ENCODE measurements at regions not wholly inside any gene's neighbourhood (a gene's known extent, or its start where the extent isn't known, plus 50 kb on each side); places are given as distances from the start of the nearest gene placed in this dataset.

DNA sequence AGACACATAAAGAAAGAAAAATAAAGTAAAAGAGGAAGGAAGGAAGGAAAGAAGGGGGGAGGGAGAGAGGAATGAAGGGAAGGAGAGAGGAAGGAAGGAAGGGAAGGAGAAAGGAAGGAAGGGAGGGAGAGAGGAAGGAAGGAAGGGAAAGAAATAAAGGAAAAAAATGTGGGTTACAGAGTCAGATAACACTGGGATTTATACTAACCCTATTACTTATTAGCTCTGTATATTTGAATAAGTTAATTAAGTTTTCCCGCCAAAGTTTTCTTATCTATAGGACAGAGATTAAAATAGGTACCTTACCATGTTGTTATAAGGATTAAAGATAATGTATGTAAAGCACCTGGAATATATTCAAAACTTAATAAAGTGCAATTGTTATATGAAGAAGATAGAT lies 439.3 kb upstream of the KCNMB2 start:
- TF ChIP-seq TAF1 (IDR thresholded peaks at IDR 0.05; ENCODE audit: borderline replicate concordance, insufficient read depth, low read length) = no peak
- no peak for TF ChIP-seq SIN3A (IDR thresholded peaks at IDR 0.05; ENCODE audit: borderline replicate concordance, insufficient read depth, low read length)
- TF ChIP-seq POLR2AphosphoS5 (IDR thresholded peaks at IDR 0.05; ENCODE audit: low read depth, low read length) = no peak
- TF ChIP-seq, protein P1, sequence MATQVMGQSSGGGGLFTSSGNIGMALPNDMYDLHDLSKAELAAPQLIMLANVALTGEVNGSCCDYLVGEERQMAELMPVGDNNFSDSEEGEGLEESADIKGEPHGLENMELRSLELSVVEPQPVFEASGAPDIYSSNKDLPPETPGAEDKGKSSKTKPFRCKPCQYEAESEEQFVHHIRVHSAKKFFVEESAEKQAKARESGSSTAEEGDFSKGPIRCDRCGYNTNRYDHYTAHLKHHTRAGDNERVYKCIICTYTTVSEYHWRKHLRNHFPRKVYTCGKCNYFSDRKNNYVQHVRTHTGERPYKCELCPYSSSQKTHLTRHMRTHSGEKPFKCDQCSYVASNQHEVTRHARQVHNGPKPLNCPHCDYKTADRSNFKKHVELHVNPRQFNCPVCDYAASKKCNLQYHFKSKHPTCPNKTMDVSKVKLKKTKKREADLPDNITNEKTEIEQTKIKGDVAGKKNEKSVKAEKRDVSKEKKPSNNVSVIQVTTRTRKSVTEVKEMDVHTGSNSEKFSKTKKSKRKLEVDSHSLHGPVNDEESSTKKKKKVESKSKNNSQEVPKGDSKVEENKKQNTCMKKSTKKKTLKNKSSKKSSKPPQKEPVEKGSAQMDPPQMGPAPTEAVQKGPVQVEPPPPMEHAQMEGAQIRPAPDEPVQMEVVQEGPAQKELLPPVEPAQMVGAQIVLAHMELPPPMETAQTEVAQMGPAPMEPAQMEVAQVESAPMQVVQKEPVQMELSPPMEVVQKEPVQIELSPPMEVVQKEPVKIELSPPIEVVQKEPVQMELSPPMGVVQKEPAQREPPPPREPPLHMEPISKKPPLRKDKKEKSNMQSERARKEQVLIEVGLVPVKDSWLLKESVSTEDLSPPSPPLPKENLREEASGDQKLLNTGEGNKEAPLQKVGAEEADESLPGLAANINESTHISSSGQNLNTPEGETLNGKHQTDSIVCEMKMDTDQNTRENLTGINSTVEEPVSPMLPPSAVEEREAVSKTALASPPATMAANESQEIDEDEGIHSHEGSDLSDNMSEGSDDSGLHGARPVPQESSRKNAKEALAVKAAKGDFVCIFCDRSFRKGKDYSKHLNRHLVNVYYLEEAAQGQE (IDR thresholded peaks at IDR 0.05; ENCODE audit: insufficient read depth in 1 of 2, low read depth in 2 of 2, low read length in 2 of 2) = no peak
- TF ChIP-seq FOXP2 (optimal IDR thresholded peaks at IDR 0.05; ENCODE audit: borderline replicate concordance, extremely low read depth, extremely low read length, insufficient read depth) = no peak

DNA sequence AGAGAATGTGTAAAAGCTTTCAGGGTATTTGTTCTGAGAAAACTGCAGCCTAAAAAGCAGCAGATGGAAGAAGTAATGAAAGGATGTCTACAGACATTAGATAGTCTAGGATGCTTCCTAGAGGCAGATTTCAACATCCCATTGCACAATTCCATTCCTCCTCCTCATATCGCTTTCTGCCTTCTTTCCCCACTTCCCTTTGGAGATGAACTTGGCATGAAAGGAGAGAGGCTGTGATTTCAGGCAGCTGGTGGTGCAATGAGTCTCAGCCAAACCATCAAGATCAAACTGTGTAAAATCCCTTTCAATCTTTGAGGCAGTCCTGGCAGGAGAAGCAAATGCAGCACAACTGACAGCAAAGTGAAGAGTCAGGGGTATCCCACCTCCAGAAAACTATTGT lies 438.7 kb upstream of the KCNMB2 start:
- TF ChIP-seq, protein P1 (IDR thresholded peaks at IDR 0.05; ENCODE audit: insufficient read depth in 1 of 2, low read depth in 2 of 2, low read length in 2 of 2) = no peak
- TF ChIP-seq SIN3A (IDR thresholded peaks at IDR 0.05; ENCODE audit: borderline replicate concordance, insufficient read depth, low read length) (no peak), POLR2AphosphoS5 (IDR thresholded peaks at IDR 0.05; ENCODE audit: low read depth, low read length) (no peak), TAF1 (IDR thresholded peaks at IDR 0.05; ENCODE audit: borderline replicate concordance, insufficient read depth, low read length) (no peak)

DNA sequence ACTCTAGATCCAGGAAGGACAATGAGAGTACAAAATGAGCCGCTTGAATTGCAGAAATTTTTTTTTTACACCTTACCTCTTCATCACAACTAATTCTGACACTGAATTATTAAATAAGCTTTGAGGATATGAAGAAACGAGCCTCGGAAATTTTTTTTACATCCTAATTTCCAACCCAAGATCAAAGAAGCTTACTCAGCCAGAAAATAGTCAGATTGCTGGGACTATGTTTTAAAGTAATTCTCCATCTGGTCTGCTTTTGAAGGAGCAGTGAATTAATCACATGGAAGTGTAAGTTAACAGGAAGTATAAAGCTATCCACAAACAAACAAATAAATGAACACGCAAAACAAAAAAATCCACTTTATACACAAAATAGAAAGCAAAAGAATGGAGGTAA lies 437.0 kb upstream of the KCNMB2 start:
- no peak for TF ChIP-seq POLR2AphosphoS5 (IDR thresholded peaks at IDR 0.05; ENCODE audit: low read depth, low read length)
- TF ChIP-seq, protein P1 (IDR thresholded peaks at IDR 0.05; ENCODE audit: insufficient read depth in 1 of 2, low read depth in 2 of 2, low read length in 2 of 2) = no peak
- TF ChIP-seq SIN3A (IDR thresholded peaks at IDR 0.05; ENCODE audit: borderline replicate concordance, insufficient read depth, low read length) = no peak
- no peak for TF ChIP-seq TAF1 (IDR thresholded peaks at IDR 0.05; ENCODE audit: borderline replicate concordance, insufficient read depth, low read length)
- no peak for TF ChIP-seq FOXP2 (optimal IDR thresholded peaks at IDR 0.05; ENCODE audit: borderline replicate concordance, extremely low read depth, extremely low read length, insufficient read depth)

DNA sequence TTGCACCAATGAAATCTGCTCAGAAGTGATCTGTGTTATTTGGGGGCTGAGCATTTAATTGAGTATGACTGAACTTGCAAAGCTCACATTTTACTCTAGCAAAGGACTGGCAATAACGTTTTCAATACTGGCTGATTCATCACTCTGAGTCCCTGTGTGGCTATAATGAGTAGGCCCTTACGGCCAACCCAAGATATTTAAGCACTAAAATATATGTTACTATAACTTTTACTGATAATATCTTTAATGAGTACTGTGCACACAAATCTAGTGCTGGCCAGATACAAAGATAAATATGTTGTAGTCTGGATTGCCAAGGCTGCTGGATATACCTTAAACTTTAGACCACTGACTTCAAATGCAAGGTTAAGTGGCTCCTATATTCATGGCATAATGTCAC lies 436.4 kb upstream of the KCNMB2 start:
- TF ChIP-seq TAF1 (IDR thresholded peaks at IDR 0.05; ENCODE audit: borderline replicate concordance, insufficient read depth, low read length) (no peak), FOXP2 (optimal IDR thresholded peaks at IDR 0.05; ENCODE audit: borderline replicate concordance, extremely low read depth, extremely low read length, insufficient read depth) (no peak), SIN3A (IDR thresholded peaks at IDR 0.05; ENCODE audit: borderline replicate concordance, insufficient read depth, low read length) (no peak), POLR2AphosphoS5 (IDR thresholded peaks at IDR 0.05; ENCODE audit: low read depth, low read length) (no peak)
- TF ChIP-seq, protein P1 (IDR thresholded peaks at IDR 0.05; ENCODE audit: insufficient read depth in 1 of 2, low read depth in 2 of 2, low read length in 2 of 2) = no peak

DNA sequence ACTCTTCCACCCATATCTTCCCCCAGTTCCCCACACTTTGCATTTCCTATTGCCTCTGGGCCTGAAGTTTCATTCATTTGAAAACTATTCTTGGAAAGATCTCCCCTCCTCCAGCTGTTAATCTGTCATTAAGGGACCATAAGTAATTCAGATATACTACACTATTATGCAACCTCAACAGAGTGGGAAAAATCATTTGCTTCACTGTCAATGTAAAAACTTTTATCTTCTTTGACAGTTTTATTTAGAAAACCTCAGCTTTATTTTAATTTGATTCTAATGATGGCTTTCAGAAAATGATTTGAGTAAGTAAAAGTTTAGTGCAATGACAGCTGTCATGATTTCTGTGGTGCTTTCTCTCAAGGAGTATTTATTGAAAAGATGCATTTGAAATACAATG lies 435.3 kb upstream of the KCNMB2 start:
- TF ChIP-seq FOXP2 (optimal IDR thresholded peaks at IDR 0.05; ENCODE audit: borderline replicate concordance, extremely low read depth, extremely low read length, insufficient read depth) (no peak), POLR2AphosphoS5 (IDR thresholded peaks at IDR 0.05; ENCODE audit: low read depth, low read length) (no peak), SIN3A (IDR thresholded peaks at IDR 0.05; ENCODE audit: borderline replicate concordance, insufficient read depth, low read length) (no peak), TAF1 (IDR thresholded peaks at IDR 0.05; ENCODE audit: borderline replicate concordance, insufficient read depth, low read length) (no peak)
- TF ChIP-seq, protein P1 (IDR thresholded peaks at IDR 0.05; ENCODE audit: insufficient read depth in 1 of 2, low read depth in 2 of 2, low read length in 2 of 2) = no peak
